Activated CD4-positive, alpha-beta T cell treated with anti-CD3 and anti-CD28 coated beads for 24 hours (primary cell): ENCODE measurements at regions not wholly inside any gene's neighbourhood (a gene's known extent, or its start where the extent isn't known, plus 50 kb on each side); places are given as distances from the start of the nearest gene placed in this dataset.

Experiments used
- DNase-seq, 2 donors: peaks; one replicate each; pipeline ENCODE4 v3.0.0-alpha.2; 2020; ENCODE audit warnings: low read depth in 2 of 2

- no peak for DNase-seq
These were observed 187.1 kb upstream of the SPEF2 start for GRCh38 chr5:35430381-35431162.

GRCh38 chr5:35420200-35420599, 189.9 kb upstream of the PRLR start:
- DNase-seq, result no peak

DNA sequence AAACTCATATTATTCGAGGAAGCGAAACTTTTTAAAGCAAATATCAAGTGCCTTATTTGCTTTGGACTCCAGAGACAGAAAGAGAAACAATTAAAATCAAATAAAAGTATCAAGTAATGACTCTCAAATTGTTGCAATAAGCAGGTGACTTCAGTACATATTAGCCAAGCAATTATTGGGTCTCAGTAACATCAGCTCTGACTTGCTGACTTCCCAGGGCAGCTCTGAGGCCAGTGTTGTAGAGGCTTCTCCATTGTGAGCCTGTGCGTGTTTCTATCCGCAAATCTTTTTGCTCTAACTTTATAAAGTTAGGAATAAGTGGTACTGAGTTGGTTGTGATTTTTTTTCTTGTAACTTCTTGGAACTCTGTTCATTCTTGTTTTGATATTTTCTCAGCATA, 186.8 kb upstream of the PRLR start:
- DNase-seq, result no peak

DNA sequence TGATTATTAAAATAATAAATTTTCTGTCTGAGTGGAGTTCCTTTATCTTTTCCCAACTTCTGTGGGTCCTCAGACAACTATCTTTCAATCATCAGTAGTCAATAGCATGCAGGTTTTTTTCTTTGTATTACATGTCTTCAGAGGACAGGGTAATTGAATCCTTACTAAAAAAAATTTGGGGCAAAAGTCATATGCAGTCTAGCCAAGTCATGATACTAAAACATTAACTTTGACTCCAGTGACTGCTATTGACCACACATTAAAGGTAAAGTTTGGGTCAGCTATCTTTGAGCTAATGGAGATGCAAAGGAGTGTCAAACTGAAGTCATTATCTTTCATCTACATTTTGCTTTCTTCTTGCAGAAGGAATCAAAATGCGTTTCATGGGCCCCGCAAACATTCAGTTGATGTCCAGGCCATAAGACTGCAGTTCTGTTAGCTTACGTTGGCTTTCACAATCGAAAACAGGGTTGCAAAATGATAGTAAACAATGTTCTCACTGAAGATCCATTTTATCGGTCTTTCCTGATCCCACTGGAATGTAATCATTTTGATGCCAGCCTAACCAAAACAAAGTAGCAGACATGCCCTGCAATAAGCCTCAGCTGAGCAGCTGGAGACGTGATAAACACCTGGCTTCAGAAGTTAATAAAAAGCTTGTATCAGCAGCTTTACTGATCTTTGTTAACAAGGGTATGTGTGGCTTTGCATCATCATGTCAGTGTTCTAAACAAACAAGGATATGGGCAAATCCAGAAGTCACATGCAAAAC, 186.1 kb upstream of the PRLR start:
- DNase-seq, result no peak

GRCh38 chr5:35415309-35415708, 185.0 kb upstream of the PRLR start:
- DNase-seq, result no peak

DNA sequence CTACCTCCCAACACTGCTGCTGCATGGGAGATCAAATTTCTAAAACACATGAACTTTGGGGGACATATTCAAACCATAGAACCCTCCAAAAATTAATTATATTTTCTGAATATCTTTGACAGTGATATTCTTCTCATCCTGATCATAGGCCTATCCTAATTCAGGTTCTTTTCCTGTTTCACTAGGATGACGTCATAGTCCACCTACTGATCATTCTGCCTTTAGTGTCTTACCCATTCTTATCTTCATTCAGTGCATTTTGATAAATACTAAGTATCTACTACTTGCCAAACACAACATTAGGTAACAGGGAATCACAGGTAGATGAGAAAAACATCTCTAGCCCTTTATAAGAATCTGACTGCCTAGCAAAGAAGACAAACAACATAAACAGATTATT, 179.1 kb upstream of the PRLR start:
- DNase-seq, result no peak

- DNase-seq, result no peak
These were observed 177.9 kb upstream of the PRLR start for GRCh38 chr5:35408146-35408545.

DNA sequence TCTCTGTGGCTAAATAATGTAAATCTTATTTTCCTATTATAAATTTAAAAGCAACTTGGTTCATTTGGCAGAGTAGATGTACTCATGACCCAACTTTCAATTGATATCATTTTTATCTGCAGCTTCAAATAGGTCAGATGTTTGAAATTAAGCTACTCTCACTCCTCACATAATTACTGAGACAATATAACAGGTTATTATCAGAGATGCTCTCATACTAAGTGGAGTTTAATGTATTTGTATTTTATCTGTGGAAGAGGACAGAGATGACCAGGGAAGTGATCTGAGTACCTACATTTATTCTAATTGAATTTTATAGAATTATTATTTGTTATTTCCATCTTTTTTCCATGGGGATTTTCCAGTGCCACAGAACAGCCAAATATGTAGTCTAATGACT, 177.4 kb upstream of the PRLR start:
- no peak for DNase-seq

DNA sequence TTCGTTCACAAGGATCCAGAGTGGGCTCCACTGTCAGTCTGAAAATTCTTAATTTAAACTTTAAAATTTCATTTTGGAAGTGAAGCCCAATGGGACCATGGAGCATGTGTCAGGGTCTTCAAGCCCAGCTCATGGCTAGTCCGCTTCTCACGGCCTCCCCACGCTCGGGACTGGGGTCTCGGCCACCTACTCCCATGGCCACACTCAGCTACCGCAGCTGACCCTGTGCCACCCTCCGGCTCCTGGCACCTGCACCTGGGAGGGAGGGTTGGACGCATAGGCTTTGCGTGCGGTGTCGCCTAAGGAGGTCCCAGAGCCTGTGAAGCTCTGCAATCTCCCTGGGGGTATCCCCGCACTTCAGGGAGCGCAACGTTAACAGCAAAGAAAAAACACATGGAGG, 175.7 kb upstream of the PRLR start:
- DNase-seq, result no peak

- no peak for DNase-seq
These were observed 174.4 kb upstream of the PRLR start for GRCh38 chr5:35404701-35405100.

- no peak for DNase-seq
These were observed 163.6 kb upstream of the PRLR start for GRCh38 chr5:35393901-35394300.

DNA sequence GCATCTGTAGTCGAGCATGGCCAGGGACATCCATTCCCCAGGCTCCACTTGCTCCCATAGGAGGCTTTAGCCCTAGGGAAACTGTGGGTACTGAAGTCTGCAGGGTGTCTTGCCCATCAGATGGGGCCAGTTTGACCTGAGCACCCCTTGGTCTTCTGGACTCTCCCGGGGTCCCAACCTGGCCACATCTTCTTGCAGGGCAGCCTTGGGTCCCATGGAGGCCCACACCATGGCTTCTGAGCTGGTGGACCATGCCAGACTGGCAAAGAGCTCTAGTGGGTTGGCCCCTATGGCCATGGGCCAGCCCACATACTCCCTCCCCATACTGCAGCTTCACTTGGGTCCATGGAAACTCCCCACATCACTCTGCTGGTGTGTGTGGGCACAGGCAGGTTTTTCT, 154.4 kb upstream of the PRLR start:
- DNase-seq, result no peak

- no peak for DNase-seq
These were observed 152.8 kb upstream of the PRLR start for GRCh38 chr5:35383041-35383440.

DNA sequence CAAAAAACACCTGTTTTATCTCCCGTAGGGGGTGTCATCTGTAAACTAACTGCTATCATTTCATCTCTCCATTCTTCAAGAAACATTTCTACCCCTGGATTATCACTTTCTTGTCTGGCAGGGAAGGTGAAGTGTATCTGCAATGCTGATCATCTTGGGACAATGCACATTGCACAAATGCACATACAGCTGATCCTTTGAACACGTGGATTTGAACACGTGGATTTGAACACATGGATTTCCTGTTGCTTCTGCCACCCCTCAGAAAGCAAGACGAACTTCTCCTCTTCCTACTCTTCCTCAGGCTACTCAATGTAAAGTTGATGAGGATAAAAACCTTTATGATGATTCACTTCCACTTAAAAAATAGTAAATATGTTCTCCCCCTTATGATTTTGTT, 147.4 kb upstream of the PRLR start:
- no peak for DNase-seq

- no peak for DNase-seq
These were observed 144.3 kb upstream of the PRLR start for GRCh38 chr5:35374584-35374983.

DNA sequence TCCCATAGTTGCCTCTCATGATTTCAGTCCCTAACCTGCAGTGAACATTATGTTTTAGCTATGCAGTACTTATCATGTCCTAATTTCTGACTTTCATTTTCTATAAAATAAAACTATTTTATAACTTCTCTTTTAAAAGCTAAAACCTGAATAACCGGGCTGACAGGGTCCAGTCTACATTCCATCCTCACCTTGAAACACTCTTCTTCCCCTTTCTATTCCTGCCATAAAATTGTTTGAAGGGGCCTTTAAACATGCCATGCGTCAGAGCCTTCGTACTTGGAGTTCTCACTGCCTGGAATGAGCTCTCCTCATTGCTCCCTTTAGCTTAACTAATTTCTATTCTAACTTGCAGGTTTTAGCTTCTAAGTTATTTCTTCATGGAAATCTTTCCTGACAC, 143.0 kb upstream of the PRLR start:
- no peak for DNase-seq

- no peak for DNase-seq
These were observed 142.2 kb upstream of the PRLR start for GRCh38 chr5:35372482-35372881.

- DNase-seq, result no peak
These were observed 141.7 kb upstream of the PRLR start for GRCh38 chr5:35371951-35372426.

DNA sequence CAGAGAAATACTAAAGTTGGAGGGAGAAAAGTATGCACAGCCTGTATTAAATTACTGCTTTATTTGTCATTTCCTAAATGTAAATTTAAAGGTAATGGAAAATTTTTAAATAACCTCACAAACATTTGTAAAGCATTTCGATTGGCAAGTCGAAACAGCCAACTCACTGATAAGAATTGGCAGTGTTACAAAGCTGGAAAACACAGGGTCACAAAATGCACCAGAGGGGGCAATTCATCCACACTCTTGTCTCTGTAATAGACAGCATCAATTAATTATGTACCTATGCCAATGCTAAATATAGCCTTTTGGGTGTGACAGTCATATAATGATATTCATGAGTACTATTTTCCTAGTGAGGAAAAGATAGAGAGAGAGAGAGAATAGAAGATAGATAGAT, 140.6 kb upstream of the PRLR start:
- DNase-seq, result no peak

- no peak for DNase-seq
These were observed 139.9 kb upstream of the PRLR start for GRCh38 chr5:35369965-35370790.

GRCh38 chr5:35367526-35367925, 137.2 kb upstream of the PRLR start:
- DNase-seq, result no peak

GRCh38 chr5:35365758-35366157, 135.5 kb upstream of the PRLR start:
- no peak for DNase-seq
